ENCODE measurements at regions not wholly inside any gene's neighbourhood (a gene's known extent, or its start where the extent isn't known, plus 50 kb on each side); places are given as distances from the start of the nearest gene placed in this dataset.

- Mint-ChIP-seq H3K4me1 (no peaks in the 10 kb centered on the region), H3K4me3 (no peak overlapping the region), H3K36me3 (ENCODE audit: low read depth) (no peaks in the 10 kb centered on the region), H3K27me3 (ENCODE audit: low read depth, poor library complexity) (no peaks in the 10 kb centered on the region), H3K27ac (no peak overlapping the region), H3K9me3 (no peaks in the 10 kb centered on the region)
- DNase-seq = no peak
- no peak for TF ChIP-seq CTCF (IDR thresholded peaks at IDR 0.05)
Observed at GRCh38 chr9:73527521-73527920, 375.9 kb downstream of the ANXA1 start.

GRCh38 chr9:73528926-73529325 lies 377.3 kb downstream of the ANXA1 start:
- DNase-seq = no peak
- Mint-ChIP-seq H3K27me3 (ENCODE audit: low read depth, poor library complexity) (no peaks in the 10 kb centered on the region), H3K27ac (no peak overlapping the region), H3K36me3 (ENCODE audit: low read depth) (no peaks in the 10 kb centered on the region), H3K9me3 (no peaks in the 10 kb centered on the region), H3K4me1 (no peaks in the 10 kb centered on the region), H3K4me3 (no peak overlapping the region)
- TF ChIP-seq CTCF (IDR thresholded peaks at IDR 0.05) = no peak

- Mint-ChIP-seq H3K27me3 (ENCODE audit: low read depth, poor library complexity) (no peaks in the 10 kb centered on the region), H3K36me3 (ENCODE audit: low read depth) (no peaks in the 10 kb centered on the region), H3K4me1 (no peaks in the 10 kb centered on the region), H3K4me3 (no peak overlapping the region), H3K27ac (no peak overlapping the region), H3K9me3 (no peaks in the 10 kb centered on the region)
- no peak for TF ChIP-seq CTCF (IDR thresholded peaks at IDR 0.05)
- no peak for DNase-seq
Observed at GRCh38 chr9:73529666-73530065, 378.0 kb downstream of the ANXA1 start.

GRCh38 chr9:73531051-73531532 lies 379.4 kb downstream of the ANXA1 start:
- Mint-ChIP-seq H3K27me3 (ENCODE audit: low read depth, poor library complexity) (no peaks in the 10 kb centered on the region), H3K4me3 (no peak overlapping the region), H3K27ac (peak overlapping the region; percentile 24), H3K4me1 (no peaks in the 10 kb centered on the region), H3K9me3 (no peaks in the 10 kb centered on the region), H3K36me3 (ENCODE audit: low read depth) (no peaks in the 10 kb centered on the region)
- DNase-seq = no peak
- TF ChIP-seq CTCF (IDR thresholded peaks at IDR 0.05) = no peak

GRCh38 chr9:73531658-73532057 lies 380.0 kb downstream of the ANXA1 start:
- DNase-seq = no peak
- Mint-ChIP-seq H3K27me3 (ENCODE audit: low read depth, poor library complexity) (no peaks in the 10 kb centered on the region), H3K27ac (no peak overlapping the region), H3K4me1 (no peaks in the 10 kb centered on the region), H3K36me3 (ENCODE audit: low read depth) (no peaks in the 10 kb centered on the region), H3K9me3 (no peaks in the 10 kb centered on the region), H3K4me3 (no peak overlapping the region)
- no peak for TF ChIP-seq CTCF (IDR thresholded peaks at IDR 0.05)

- no peaks in the 10 kb centered on the region for H3K36me3 Mint-ChIP-seq (ENCODE audit: low read depth)
- no peak for TF ChIP-seq CTCF (IDR thresholded peaks at IDR 0.05)
- DNase-seq = no peak
- no peaks in the 10 kb centered on the region for H3K9me3 Mint-ChIP-seq
- no peak overlapping the region for H3K4me3 Mint-ChIP-seq
- no peaks in the 10 kb centered on the region for H3K4me1 Mint-ChIP-seq
- H3K27me3 Mint-ChIP-seq (ENCODE audit: low read depth, poor library complexity) = no peaks in the 10 kb centered on the region
- no peak overlapping the region for H3K27ac Mint-ChIP-seq
Observed at GRCh38 chr9:73532985-73533384, 381.3 kb downstream of the ANXA1 start.
